ENCODE measurements at regions not wholly inside any gene's neighbourhood (a gene's known extent, or its start where the extent isn't known, plus 50 kb on each side); places are given as distances from the start of the nearest gene placed in this dataset.

DNA sequence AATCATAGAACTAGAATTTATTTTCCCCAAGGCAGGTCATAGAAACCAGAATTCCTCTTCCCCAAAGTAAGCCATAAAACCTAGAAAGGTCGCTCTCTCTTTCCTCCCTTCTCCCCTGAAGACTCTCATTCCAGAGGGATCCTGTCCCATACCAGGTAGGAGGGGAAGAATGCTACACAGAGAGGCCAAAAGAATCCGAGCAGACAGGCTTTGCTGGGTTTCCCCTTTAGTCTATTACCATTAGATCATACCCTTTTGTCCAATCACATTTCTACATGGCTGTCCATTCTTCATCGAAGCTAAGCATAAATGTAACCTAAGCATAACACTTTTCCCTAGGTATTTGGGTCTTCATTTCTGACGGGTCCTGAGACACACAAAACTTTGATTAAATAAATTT lies 204.5 kb downstream of the SPTSSA start:
- TF ChIP-seq GABPB1 (CRISPR knock-in tag; IDR thresholded peaks at IDR 0.05) (no peak), MXD4 (CRISPR knock-in tag; IDR thresholded peaks at IDR 0.05; ENCODE audit: borderline replicate concordance) (no peak), STAT6 (CRISPR knock-in tag; conservative IDR thresholded peaks at IDR 0.05; ENCODE audit: low read depth) (no peak), FOXK1 (CRISPR knock-in tag; IDR thresholded peaks at IDR 0.05) (no peak), NR2C2 (CRISPR knock-in tag; IDR thresholded peaks at IDR 0.05) (no peak), USF2 (CRISPR knock-in tag; IDR thresholded peaks at IDR 0.05) (no peak), ZNF263 (CRISPR knock-in tag; IDR thresholded peaks at IDR 0.05; ENCODE audit: low read depth) (no peak)
- TF ChIP-seq, protein P1, sequence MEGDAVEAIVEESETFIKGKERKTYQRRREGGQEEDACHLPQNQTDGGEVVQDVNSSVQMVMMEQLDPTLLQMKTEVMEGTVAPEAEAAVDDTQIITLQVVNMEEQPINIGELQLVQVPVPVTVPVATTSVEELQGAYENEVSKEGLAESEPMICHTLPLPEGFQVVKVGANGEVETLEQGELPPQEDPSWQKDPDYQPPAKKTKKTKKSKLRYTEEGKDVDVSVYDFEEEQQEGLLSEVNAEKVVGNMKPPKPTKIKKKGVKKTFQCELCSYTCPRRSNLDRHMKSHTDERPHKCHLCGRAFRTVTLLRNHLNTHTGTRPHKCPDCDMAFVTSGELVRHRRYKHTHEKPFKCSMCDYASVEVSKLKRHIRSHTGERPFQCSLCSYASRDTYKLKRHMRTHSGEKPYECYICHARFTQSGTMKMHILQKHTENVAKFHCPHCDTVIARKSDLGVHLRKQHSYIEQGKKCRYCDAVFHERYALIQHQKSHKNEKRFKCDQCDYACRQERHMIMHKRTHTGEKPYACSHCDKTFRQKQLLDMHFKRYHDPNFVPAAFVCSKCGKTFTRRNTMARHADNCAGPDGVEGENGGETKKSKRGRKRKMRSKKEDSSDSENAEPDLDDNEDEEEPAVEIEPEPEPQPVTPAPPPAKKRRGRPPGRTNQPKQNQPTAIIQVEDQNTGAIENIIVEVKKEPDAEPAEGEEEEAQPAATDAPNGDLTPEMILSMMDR (IDR thresholded peaks at IDR 0.05): no peak
- TF ChIP-seq, protein P2, sequence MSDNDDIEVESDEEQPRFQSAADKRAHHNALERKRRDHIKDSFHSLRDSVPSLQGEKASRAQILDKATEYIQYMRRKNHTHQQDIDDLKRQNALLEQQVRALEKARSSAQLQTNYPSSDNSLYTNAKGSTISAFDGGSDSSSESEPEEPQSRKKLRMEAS (CRISPR knock-in tag; IDR thresholded peaks at IDR 0.05): no peak
- TF ChIP-seq, protein P3, sequence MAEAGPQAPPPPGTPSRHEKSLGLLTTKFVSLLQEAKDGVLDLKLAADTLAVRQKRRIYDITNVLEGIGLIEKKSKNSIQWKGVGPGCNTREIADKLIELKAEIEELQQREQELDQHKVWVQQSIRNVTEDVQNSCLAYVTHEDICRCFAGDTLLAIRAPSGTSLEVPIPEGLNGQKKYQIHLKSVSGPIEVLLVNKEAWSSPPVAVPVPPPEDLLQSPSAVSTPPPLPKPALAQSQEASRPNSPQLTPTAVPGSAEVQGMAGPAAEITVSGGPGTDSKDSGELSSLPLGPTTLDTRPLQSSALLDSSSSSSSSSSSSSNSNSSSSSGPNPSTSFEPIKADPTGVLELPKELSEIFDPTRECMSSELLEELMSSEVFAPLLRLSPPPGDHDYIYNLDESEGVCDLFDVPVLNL (CRISPR knock-in tag; IDR thresholded peaks at IDR 0.05; ENCODE audit: borderline replicate concordance, low read depth): no peak
